T-helper 1 cell treated with Interleukin-12 subunit alpha and Interleukin-12 subunit beta and Interleukin-4 antibody, amounts not matched to agents 30 μg/mL and 1 μg/mL, for 36 hours (primary cell): ENCODE measurements at regions not wholly inside any gene's neighbourhood (a gene's known extent, or its start where the extent isn't known, plus 50 kb on each side); places are given as distances from the start of the nearest gene placed in this dataset.
"Not testable (repeated sequence)": the region's sequence is repeated elsewhere in the genome, so short reads cannot be mapped to it uniquely, and the experiment has no call there.

ENCODE experiments used
- H3K27ac Mint-ChIP-seq: one replicate; pipeline ENCODE4 v1.8.0; 2021; ENCODE audit warnings: mild to moderate bottlenecking, mixed read lengths
- H3K27me3 Mint-ChIP-seq: one replicate; pipeline ENCODE4 v1.8.0; 2021; ENCODE audit warnings: low read depth, mixed read lengths
- H3K36me3 Mint-ChIP-seq: one replicate; pipeline ENCODE4 v1.8.0; 2021; ENCODE audit warnings: low read depth, mixed read lengths
- H3K4me1 Mint-ChIP-seq: one replicate; pipeline ENCODE4 v1.8.0; 2021; ENCODE audit warnings: low read depth, mixed read lengths
- H3K4me3 Mint-ChIP-seq: one replicate; pipeline ENCODE4 v1.8.0; 2021; ENCODE audit warnings: mild to moderate bottlenecking, moderate library complexity, mixed read lengths
- H3K9me3 Mint-ChIP-seq: one replicate; pipeline ENCODE4 v1.8.0; 2021; ENCODE audit warnings: mixed read lengths

- Mint-ChIP-seq H3K4me3 (no peak overlapping the region), H3K36me3 (peaks cover 17% of the 10 kb centered on the region), H3K27ac (peak overlapping the region; percentile 93), H3K4me1 (peaks cover 74% of the 10 kb centered on the region), H3K9me3 (peaks cover 17% of the 10 kb centered on the region), H3K27me3 (no peaks in the 10 kb centered on the region)
Measured at GRCh38 chr12:4154672-4155225, 118.8 kb upstream of the CCND2 start.

DNA sequence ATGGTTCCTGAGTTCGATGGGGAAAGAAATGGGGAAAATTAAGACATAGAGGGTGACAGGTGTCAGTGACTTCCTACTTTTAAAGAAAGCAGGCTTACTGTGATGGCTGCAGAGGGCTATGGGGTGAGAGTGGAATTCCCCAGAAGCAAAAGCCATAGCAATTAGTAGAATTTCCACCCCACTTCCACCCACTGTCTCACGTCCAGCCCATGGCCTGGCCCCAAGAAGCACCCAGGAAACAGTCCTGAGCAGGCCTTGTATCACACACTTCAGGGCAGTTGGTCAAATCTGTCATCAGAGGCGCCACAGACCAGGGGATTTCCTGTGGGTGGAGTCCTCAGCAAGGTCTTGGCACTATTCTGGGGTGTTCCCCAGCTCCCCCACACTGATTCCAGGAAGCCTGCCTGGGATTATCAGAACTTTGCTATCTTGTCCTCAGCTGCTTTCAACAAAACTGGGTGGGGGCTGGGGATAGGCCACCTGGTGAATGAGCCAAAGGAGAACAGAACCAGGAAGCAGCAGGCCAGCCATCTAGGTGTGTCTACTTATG is 120.1 kb upstream of the CCND2 start:
- Mint-ChIP-seq H3K27me3 (no peaks in the 10 kb centered on the region), H3K36me3 (peaks cover 17% of the 10 kb centered on the region), H3K4me3 (peak overlapping the region; percentile 30), H3K9me3 (peaks cover 18% of the 10 kb centered on the region), H3K27ac (peak overlapping the region; percentile 93), H3K4me1 (peaks cover 70% of the 10 kb centered on the region)

GRCh38 chr12:4152145-4152795 is 121.3 kb upstream of the CCND2 start:
- H3K27me3 Mint-ChIP-seq, result no peaks in the 10 kb centered on the region
- H3K27ac Mint-ChIP-seq, result peak overlapping the region; percentile 93
- peaks cover 77% of the 10 kb centered on the region for H3K4me1 Mint-ChIP-seq
- peak overlapping the region; percentile 47 for H3K4me3 Mint-ChIP-seq
- H3K9me3 Mint-ChIP-seq, result peaks cover 18% of the 10 kb centered on the region
- H3K36me3 Mint-ChIP-seq, result peaks cover 16% of the 10 kb centered on the region

GRCh38 chr12:4151362-4152121 is 122.0 kb upstream of the CCND2 start:
- Mint-ChIP-seq H3K36me3 (peaks cover 13% of the 10 kb centered on the region), H3K9me3 (peaks cover 18% of the 10 kb centered on the region), H3K27me3 (no peaks in the 10 kb centered on the region), H3K27ac (peak overlapping the region; percentile 93), H3K4me1 (peaks cover 77% of the 10 kb centered on the region), H3K4me3 (peak overlapping the region; percentile 71)

GRCh38 chr12:4150355-4150754 is 123.2 kb upstream of the CCND2 start:
- peaks cover 80% of the 10 kb centered on the region for H3K4me1 Mint-ChIP-seq
- not testable (repeated sequence) for H3K27me3 Mint-ChIP-seq
- peak overlapping the region; percentile 13 for H3K4me3 Mint-ChIP-seq
- peaks cover 11% of the 10 kb centered on the region for H3K36me3 Mint-ChIP-seq
- peaks cover 15% of the 10 kb centered on the region for H3K9me3 Mint-ChIP-seq
- peak overlapping the region; percentile 93 for H3K27ac Mint-ChIP-seq

DNA sequence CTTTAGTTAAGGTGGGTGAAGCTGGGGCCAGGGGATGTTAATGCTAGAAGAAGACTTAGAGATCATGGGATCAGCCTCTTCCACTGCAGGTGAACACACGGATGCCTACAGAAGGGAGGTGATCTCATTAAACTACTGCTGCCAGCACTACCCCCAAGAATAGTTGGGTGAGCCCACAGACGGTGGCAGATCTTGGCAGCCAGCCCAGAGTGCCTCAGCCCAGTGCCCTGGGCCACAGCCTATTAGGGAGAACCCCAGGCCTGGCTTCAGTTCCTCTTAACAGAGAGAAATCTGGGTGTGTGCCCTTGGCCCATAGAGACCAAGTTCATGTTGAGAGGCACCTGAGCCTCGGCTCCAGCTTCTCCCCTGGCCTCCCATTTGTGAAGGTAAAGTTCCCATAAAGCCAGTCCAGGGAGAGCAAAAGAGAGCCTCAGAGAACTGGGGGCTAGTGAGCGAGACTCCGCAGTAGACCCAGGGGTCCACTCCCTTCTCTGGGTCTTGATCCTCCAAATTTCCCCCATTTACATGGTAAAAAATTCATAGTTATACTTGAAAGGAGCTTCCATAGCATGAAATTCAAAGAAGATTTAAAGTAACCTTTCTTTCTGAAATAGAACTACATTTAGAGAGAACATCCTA is 125.0 kb upstream of the CCND2 start:
- no peaks in the 10 kb centered on the region for H3K27me3 Mint-ChIP-seq
- H3K4me1 Mint-ChIP-seq, result peaks cover 85% of the 10 kb centered on the region
- H3K27ac Mint-ChIP-seq, result peak overlapping the region; percentile 87
- H3K36me3 Mint-ChIP-seq, result peaks cover 10% of the 10 kb centered on the region
- peaks cover 15% of the 10 kb centered on the region for H3K9me3 Mint-ChIP-seq
- H3K4me3 Mint-ChIP-seq, result no peak overlapping the region

DNA sequence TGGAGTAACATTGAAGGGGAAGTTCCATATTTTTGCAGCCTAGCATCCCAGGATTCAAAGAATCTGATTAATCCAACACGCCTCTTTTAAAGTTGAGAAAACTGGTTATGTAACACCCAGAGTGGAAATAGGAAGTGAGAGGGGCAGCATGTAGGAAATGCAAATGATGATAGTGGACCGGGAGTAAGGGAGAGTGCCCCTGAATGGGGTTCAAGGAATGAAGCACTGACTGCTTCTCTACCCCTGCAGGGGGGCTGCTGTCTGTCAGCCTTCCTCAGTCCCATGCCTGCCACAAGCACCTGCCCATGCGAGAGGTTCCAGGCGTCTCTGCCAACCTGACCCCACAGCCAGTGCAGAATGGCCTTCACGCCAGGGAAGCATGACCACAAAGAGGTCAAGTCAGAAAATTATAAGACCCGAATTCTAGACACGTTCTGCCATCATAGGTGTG is 126.5 kb upstream of the CCND2 start:
- Mint-ChIP-seq H3K4me3 (peak overlapping the region; percentile 49), H3K36me3 (peaks cover 10% of the 10 kb centered on the region), H3K27ac (peak overlapping the region; percentile 87), H3K4me1 (peaks cover 83% of the 10 kb centered on the region), H3K9me3 (peaks cover 15% of the 10 kb centered on the region), H3K27me3 (no peaks in the 10 kb centered on the region)

- Mint-ChIP-seq H3K4me3 (peak overlapping the region; percentile 49), H3K4me1 (peaks cover 81% of the 10 kb centered on the region), H3K27ac (peak overlapping the region; percentile 87), H3K9me3 (peaks cover 12% of the 10 kb centered on the region), H3K27me3 (no peaks in the 10 kb centered on the region), H3K36me3 (peaks cover 6% of the 10 kb centered on the region)
Measured at GRCh38 chr12:4145990-4146859, 127.3 kb upstream of the CCND2 start.

GRCh38 chr12:4144676-4145075 is 128.9 kb upstream of the CCND2 start:
- peaks cover 86% of the 10 kb centered on the region for H3K4me1 Mint-ChIP-seq
- H3K4me3 Mint-ChIP-seq, result no peak overlapping the region
- no peaks in the 10 kb centered on the region for H3K36me3 Mint-ChIP-seq
- H3K27ac Mint-ChIP-seq, result peak overlapping the region; percentile 87
- H3K27me3 Mint-ChIP-seq, result no peaks in the 10 kb centered on the region
- H3K9me3 Mint-ChIP-seq, result no peaks in the 10 kb centered on the region

DNA sequence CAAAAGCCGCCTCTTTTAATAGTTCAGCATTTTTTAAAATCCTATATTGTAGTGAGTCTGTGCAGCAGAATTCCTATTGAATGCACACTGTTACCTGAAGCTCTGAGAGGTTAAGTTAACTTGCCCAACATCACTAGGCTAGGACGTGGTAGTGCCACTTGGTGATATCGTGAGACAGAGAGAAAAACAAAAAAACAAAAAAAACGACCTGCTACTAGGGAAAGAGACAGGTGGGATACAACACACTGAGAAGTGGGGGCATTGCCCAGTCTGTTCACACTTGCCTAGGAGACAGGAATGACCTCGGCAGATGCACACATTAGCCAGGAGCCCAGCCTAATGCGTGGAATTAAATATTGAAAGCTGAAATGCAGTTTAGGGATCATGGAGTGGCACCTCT is 129.7 kb upstream of the CCND2 start:
- no peak overlapping the region for H3K4me3 Mint-ChIP-seq
- peaks cover 91% of the 10 kb centered on the region for H3K4me1 Mint-ChIP-seq
- no peaks in the 10 kb centered on the region for H3K27me3 Mint-ChIP-seq
- H3K36me3 Mint-ChIP-seq, result peaks cover 3% of the 10 kb centered on the region
- peaks cover 5% of the 10 kb centered on the region for H3K9me3 Mint-ChIP-seq
- peak overlapping the region; percentile 87 for H3K27ac Mint-ChIP-seq

GRCh38 chr12:4141348-4142270 is 132.0 kb upstream of the CCND2 start:
- Mint-ChIP-seq H3K27me3 (no peaks in the 10 kb centered on the region), H3K4me3 (peak overlapping the region; percentile 72), H3K27ac (peak overlapping the region; percentile 92), H3K36me3 (peaks cover 3% of the 10 kb centered on the region), H3K9me3 (peaks cover 8% of the 10 kb centered on the region), H3K4me1 (peaks cover 79% of the 10 kb centered on the region)

GRCh38 chr12:4140581-4141301 is 132.8 kb upstream of the CCND2 start:
- Mint-ChIP-seq H3K4me1 (peaks cover 79% of the 10 kb centered on the region), H3K36me3 (peaks cover 3% of the 10 kb centered on the region), H3K4me3 (no peak overlapping the region), H3K27ac (peak overlapping the region; percentile 92), H3K9me3 (peaks cover 8% of the 10 kb centered on the region), H3K27me3 (no peaks in the 10 kb centered on the region)
